ENCODE measurements at regions not wholly inside any gene's neighbourhood (a gene's known extent, or its start where the extent isn't known, plus 50 kb on each side); places are given as distances from the start of the nearest gene placed in this dataset.

DNA sequence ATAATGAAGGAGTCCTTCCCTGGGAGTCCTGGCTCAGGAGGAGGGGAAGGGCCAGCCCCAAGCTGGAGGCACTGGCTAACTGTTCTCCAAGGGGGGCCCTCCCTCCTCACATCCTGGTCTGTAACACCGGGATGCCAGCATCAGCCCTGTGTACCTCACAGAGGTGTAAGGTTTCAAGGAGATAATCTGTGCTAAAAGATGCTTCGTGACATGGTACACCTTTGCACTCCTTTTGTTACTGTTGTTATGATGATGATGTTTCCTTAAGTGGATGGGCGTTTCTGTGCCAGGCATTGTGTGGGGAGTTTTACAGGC is 236.7 kb upstream of the TNRC6C start:
- no peaks in the 10 kb centered on the region for H3K4me1 ChIP-seq (ENCODE audit: insufficient read depth, low read length)
- no peak for DNase-seq (ENCODE audit: insufficient read length, low spot score, missing footprints)
- no peak overlapping the region for H3K4me2 ChIP-seq (ENCODE audit: insufficient read depth, low read length)
- H3K27me3 ChIP-seq (ENCODE audit: insufficient read depth, low read length): peaks cover 17% of the 10 kb centered on the region
- H4K20me1 ChIP-seq (ENCODE audit: insufficient read depth, low read length): no peaks in the 10 kb centered on the region
- TF ChIP-seq, protein P1, sequence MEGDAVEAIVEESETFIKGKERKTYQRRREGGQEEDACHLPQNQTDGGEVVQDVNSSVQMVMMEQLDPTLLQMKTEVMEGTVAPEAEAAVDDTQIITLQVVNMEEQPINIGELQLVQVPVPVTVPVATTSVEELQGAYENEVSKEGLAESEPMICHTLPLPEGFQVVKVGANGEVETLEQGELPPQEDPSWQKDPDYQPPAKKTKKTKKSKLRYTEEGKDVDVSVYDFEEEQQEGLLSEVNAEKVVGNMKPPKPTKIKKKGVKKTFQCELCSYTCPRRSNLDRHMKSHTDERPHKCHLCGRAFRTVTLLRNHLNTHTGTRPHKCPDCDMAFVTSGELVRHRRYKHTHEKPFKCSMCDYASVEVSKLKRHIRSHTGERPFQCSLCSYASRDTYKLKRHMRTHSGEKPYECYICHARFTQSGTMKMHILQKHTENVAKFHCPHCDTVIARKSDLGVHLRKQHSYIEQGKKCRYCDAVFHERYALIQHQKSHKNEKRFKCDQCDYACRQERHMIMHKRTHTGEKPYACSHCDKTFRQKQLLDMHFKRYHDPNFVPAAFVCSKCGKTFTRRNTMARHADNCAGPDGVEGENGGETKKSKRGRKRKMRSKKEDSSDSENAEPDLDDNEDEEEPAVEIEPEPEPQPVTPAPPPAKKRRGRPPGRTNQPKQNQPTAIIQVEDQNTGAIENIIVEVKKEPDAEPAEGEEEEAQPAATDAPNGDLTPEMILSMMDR (IDR thresholded peaks at IDR 0.05; ENCODE audit: extremely low read depth, low read depth, low read length): no peak
- no peak overlapping the region for H3K27ac ChIP-seq (ENCODE audit: low read depth, low read length)
- no peak overlapping the region for H2AFZ ChIP-seq (ENCODE audit: low read length)
- H3K36me3 ChIP-seq (ENCODE audit: insufficient read depth, low read length): no peaks in the 10 kb centered on the region
- H3K79me2 ChIP-seq (ENCODE audit: insufficient read depth, low read length): no peaks in the 10 kb centered on the region
- H3K9me3 ChIP-seq (ENCODE audit: low read depth, low read length): no peaks in the 10 kb centered on the region
- H3K4me3 ChIP-seq (ENCODE audit: insufficient read depth, low read length): no peak overlapping the region

DNA sequence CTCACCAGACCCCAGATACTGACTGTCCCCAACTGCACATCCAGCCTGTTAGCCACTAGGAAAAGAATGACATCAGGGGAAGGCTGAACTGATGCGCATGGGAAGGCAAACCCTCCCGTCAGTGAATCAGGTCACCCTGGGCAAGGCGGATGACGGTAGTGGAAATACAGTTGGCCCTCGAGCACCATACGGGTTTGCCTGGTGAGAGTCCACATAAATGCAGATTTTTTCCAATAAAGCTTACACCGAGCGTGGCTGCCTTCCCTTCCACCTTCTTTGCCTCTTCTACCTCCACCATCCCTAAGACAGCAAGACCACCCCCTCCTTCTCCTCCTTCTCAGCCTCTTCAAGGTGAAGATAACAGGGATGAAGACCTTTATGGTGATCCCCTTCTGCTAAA is 236.1 kb upstream of the TNRC6C start:
- H3K36me3 ChIP-seq (ENCODE audit: insufficient read depth, low read length): no peaks in the 10 kb centered on the region
- H4K20me1 ChIP-seq (ENCODE audit: insufficient read depth, low read length): no peaks in the 10 kb centered on the region
- TF ChIP-seq, protein P1 (IDR thresholded peaks at IDR 0.05; ENCODE audit: extremely low read depth, low read depth, low read length): no peak
- no peak overlapping the region for H3K27ac ChIP-seq (ENCODE audit: low read depth, low read length)
- H3K4me1 ChIP-seq (ENCODE audit: insufficient read depth, low read length): no peaks in the 10 kb centered on the region
- H3K79me2 ChIP-seq (ENCODE audit: insufficient read depth, low read length): no peaks in the 10 kb centered on the region
- no peak overlapping the region for H3K4me2 ChIP-seq (ENCODE audit: insufficient read depth, low read length)
- H3K27me3 ChIP-seq (ENCODE audit: insufficient read depth, low read length): peaks cover 17% of the 10 kb centered on the region
- no peak overlapping the region for H2AFZ ChIP-seq (ENCODE audit: low read length)
- H3K4me3 ChIP-seq (ENCODE audit: insufficient read depth, low read length): no peak overlapping the region
- no peak for DNase-seq (ENCODE audit: insufficient read length, low spot score, missing footprints)
- H3K9me3 ChIP-seq (ENCODE audit: low read depth, low read length): no peaks in the 10 kb centered on the region

- Histone ChIP-seq H3K79me2 (ENCODE audit: insufficient read depth, low read length) (no peaks in the 10 kb centered on the region), H3K4me3 (ENCODE audit: insufficient read depth, low read length) (no peak overlapping the region), H2AFZ (ENCODE audit: low read length) (no peak overlapping the region), H3K4me1 (ENCODE audit: insufficient read depth, low read length) (no peaks in the 10 kb centered on the region), H4K20me1 (ENCODE audit: insufficient read depth, low read length) (no peaks in the 10 kb centered on the region), H3K4me2 (ENCODE audit: insufficient read depth, low read length) (no peak overlapping the region), H3K27me3 (ENCODE audit: insufficient read depth, low read length) (peaks cover 24% of the 10 kb centered on the region), H3K9me3 (ENCODE audit: low read depth, low read length) (no peaks in the 10 kb centered on the region), H3K36me3 (ENCODE audit: insufficient read depth, low read length) (no peaks in the 10 kb centered on the region), H3K27ac (ENCODE audit: low read depth, low read length) (no peak overlapping the region)
- TF ChIP-seq, protein P1 (IDR thresholded peaks at IDR 0.05; ENCODE audit: extremely low read depth, low read depth, low read length): no peak
- DNase-seq (ENCODE audit: insufficient read length, low spot score, missing footprints): no peak
These were observed 235.2 kb upstream of the TNRC6C start for GRCh38 chr17:77723071-77723908.

DNA sequence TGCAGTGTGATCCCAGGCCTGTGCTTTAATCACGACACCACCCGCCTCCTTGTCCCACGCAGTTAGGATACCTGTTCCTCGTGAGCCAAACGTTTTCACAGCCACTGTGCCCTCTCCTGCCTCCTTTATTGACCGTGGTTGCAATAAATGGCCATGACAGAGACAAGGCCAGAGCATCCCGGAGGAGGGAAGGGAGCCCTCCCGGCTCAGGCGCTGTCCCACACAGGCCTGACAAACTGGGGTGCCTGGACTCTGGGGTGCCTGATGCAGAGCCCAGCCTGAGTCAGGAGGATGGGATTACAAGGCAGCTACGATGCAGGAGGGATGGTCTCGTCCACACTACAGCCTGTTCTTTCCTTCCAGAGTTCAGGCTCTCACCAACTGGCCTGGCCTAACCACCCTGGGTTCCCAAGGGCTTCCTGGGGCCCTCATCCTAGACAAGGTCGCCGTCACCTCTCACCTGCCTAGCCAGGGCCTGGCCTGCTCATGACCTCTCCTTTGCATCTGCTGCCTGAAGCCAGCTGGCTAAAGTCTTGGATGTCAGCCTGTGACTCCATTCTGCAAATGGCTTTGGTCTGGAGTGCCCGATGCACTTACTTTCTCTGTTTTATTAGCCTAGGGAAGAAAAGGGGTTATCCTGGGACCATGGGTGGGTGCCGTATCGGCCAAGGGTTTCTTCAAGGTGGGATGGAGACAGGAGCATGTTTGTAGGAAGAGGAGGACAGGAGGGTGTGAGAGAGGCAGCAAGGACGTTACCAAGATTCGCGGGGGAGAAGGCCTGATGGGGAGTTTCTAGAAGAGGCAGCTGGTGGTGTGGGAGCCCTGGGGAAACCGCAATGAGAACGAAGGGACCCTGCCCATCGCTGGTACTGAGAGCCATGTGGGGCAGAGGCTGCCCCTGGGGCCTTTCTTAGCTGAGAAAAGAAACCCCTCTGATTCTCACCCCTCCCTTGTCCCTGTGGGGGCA is 234.3 kb upstream of the TNRC6C start:
- TF ChIP-seq, protein P1 (IDR thresholded peaks at IDR 0.05; ENCODE audit: extremely low read depth, low read depth, low read length): no peak
- Histone ChIP-seq H3K4me1 (ENCODE audit: insufficient read depth, low read length) (no peaks in the 10 kb centered on the region), H3K4me3 (ENCODE audit: insufficient read depth, low read length) (no peak overlapping the region), H3K27me3 (ENCODE audit: insufficient read depth, low read length) (peaks cover 33% of the 10 kb centered on the region), H3K4me2 (ENCODE audit: insufficient read depth, low read length) (no peak overlapping the region), H3K27ac (ENCODE audit: low read depth, low read length) (no peak overlapping the region), H4K20me1 (ENCODE audit: insufficient read depth, low read length) (no peaks in the 10 kb centered on the region), H3K9me3 (ENCODE audit: low read depth, low read length) (no peaks in the 10 kb centered on the region), H3K79me2 (ENCODE audit: insufficient read depth, low read length) (no peaks in the 10 kb centered on the region), H2AFZ (ENCODE audit: low read length) (no peak overlapping the region), H3K36me3 (ENCODE audit: insufficient read depth, low read length) (no peaks in the 10 kb centered on the region)
- DNase-seq (ENCODE audit: insufficient read length, low spot score, missing footprints): no peak
